Neuronal stem cell (in vitro differentiated cells): ENCODE measurements at regions not wholly inside any gene's neighbourhood (a gene's known extent, or its start where the extent isn't known, plus 50 kb on each side); places are given as distances from the start of the nearest gene placed in this dataset.

ENCODE experiments used
- DNase-seq: peaks from one replicate; pipeline ENCODE4 v3.0.0-alpha.2; 2013; ENCODE audit warnings: low spot score
- H2AFZ ChIP-seq: one replicate; pipeline ENCODE4 v1.6.1; 2013; ENCODE audit warnings: mild to moderate bottlenecking, low read length, inconsistent platforms
- H2AK5ac ChIP-seq: 2 replicates; pipeline ENCODE4 v1.6.1; 2013; ENCODE audit warnings: low read depth, mild to moderate bottlenecking, inconsistent platforms, low read length, moderate library complexity, mixed read lengths
- H2BK120ac ChIP-seq: 2 replicates; pipeline ENCODE4 v1.6.1; 2013; ENCODE audit warnings: low read depth, mild to moderate bottlenecking, inconsistent platforms, low read length, moderate library complexity, mixed read lengths
- H2BK12ac ChIP-seq: one replicate; pipeline ENCODE4 v1.6.1; 2013; ENCODE audit warnings: low read length, inconsistent platforms
- H2BK15ac ChIP-seq: 2 replicates; pipeline ENCODE4 v1.6.1; 2013; ENCODE audit warnings: mild to moderate bottlenecking, low read length, inconsistent platforms, mixed read lengths
- H2BK5ac ChIP-seq: one replicate; pipeline ENCODE4 v1.6.1; 2013; ENCODE audit warnings: inconsistent platforms, mild to moderate bottlenecking, low read length, moderate library complexity
- H3K14ac ChIP-seq: one replicate; pipeline ENCODE4 v1.6.1; 2013; ENCODE audit warnings: low read length, inconsistent platforms
- H3K18ac ChIP-seq: 2 replicates; pipeline ENCODE4 v1.6.1; 2013; ENCODE audit warnings: low read length, inconsistent platforms
- H3K23ac ChIP-seq: 2 replicates; pipeline ENCODE4 v1.6.1; 2013; ENCODE audit warnings: low read depth, mild to moderate bottlenecking, mixed read lengths, low read length, inconsistent platforms; ENCODE audit not compliant: poor library complexity
- H3K27ac ChIP-seq: replicated peaks from 3 replicates; pipeline ENCODE4 v1.5.1; 2013; ENCODE audit warnings: low read length, inconsistent platforms
- H3K27me3 ChIP-seq, 3 experiments: 2 replicates each; pipeline ENCODE4 v1.6.1; 2013; ENCODE audit warnings: low read length in 3 of 3, mild to moderate bottlenecking in 2 of 3, inconsistent platforms in 1 of 3, low read depth in 1 of 3, mixed read lengths in 1 of 3, moderate library complexity in 1 of 3; ENCODE audit not compliant: control insufficient read depth in 3 of 3, insufficient read depth in 3 of 3
- H3K36me3 ChIP-seq, 2 donors: replicated peaks in 1 of 2; 2 replicates each; pipeline ENCODE4 v1.6.1; 2013; ENCODE audit warnings: low read length in 2 of 2; ENCODE audit not compliant: control insufficient read depth in 2 of 2, insufficient read depth in 2 of 2
- H3K4ac ChIP-seq: 2 replicates; pipeline ENCODE4 v1.6.1; 2013; ENCODE audit warnings: inconsistent platforms, mild to moderate bottlenecking, low read length, moderate library complexity
- H3K4me1 ChIP-seq, 2 donors: 1 replicate in 1 of 2; 2 replicates in 1 of 2; pipeline ENCODE4 v1.6.1; 2013; ENCODE audit warnings: low read length in 2 of 2, low read depth in 1 of 2; ENCODE audit not compliant: control insufficient read depth in 2 of 2, insufficient read depth in 1 of 2
- H3K4me2 ChIP-seq: one replicate; pipeline ENCODE4 v1.6.1; 2013; ENCODE audit warnings: mild to moderate bottlenecking, low read length, inconsistent platforms; ENCODE audit not compliant: insufficient read depth, poor library complexity, severe bottlenecking
- H3K4me3 ChIP-seq, 2 donors: 2 replicates each; pipeline ENCODE4 v1.5.1; 2013; ENCODE audit warnings: low read length in 2 of 2, mild to moderate bottlenecking in 2 of 2, inconsistent platforms in 1 of 2, moderate library complexity in 1 of 2
- H3K79me1 ChIP-seq: one replicate; pipeline ENCODE4 v1.6.1; 2013; ENCODE audit warnings: low read depth, mild to moderate bottlenecking, inconsistent platforms, low read length, moderate library complexity
- H3K9ac ChIP-seq: one replicate; pipeline ENCODE4 v1.6.1; 2013; ENCODE audit warnings: mild to moderate bottlenecking, low read depth, low read length, inconsistent platforms; ENCODE audit not compliant: poor library complexity
- H3K9me3 ChIP-seq, 2 donors: replicated peaks in 1 of 2; 2 replicates each; pipeline versions ENCODE3 to v1.6.1; 2013; ENCODE audit warnings: low read length in 2 of 2, mild to moderate bottlenecking in 2 of 2, inconsistent platforms in 1 of 2, low read depth in 1 of 2, mixed read lengths in 1 of 2, moderate library complexity in 1 of 2; ENCODE audit not compliant: control insufficient read depth in 2 of 2, insufficient read depth in 1 of 2
- H4K8ac ChIP-seq: one replicate; pipeline ENCODE4 v1.6.1; 2013; ENCODE audit warnings: low read depth, mild to moderate bottlenecking, inconsistent platforms, low read length, moderate library complexity
- H4K91ac ChIP-seq: one replicate; pipeline ENCODE4 v1.6.1; 2013; ENCODE audit warnings: low read length, low read depth, mild to moderate bottlenecking, inconsistent platforms; ENCODE audit not compliant: poor library complexity
- WGBS, 2 donors: extraction: QIAGEN DNeasy Blood & Tissue Kit; methylation state at CpG; one replicate each; pipeline ENCODE4 v1.1.7; 2013; ENCODE audit warnings: missing lambda C conversion rate in 2 of 2, mixed read lengths in 1 of 2; ENCODE audit not compliant: insufficient read length in 2 of 2, insufficient replicate concordance in 1 of 2; ENCODE audit errors: extremely low coverage in 2 of 2; 5-methylcytosine and 5-hydroxymethylcytosine counted together

GRCh38 chr10:131685007-131685406 is 215.8 kb upstream of the PPP2R2D start:
- Histone ChIP-seq H3K4ac (no peak overlapping the region), H3K36me3 (no peaks in the 10 kb centered on the region), H3K4me3 (no peak overlapping the region), H3K27me3 (peaks cover 0 to 9% (median 0%) of the 10 kb centered on the region in 3 experiments), H3K27ac (no peak overlapping the region), H3K9me3 (no peaks in the 10 kb centered on the region), H3K23ac (peak overlapping the region; percentile 14), H4K8ac (no peak overlapping the region), H2AFZ (no peak overlapping the region), H2BK15ac (peak overlapping the region; percentile 13), H3K18ac (no peak overlapping the region), H2BK5ac (no peak overlapping the region), H3K4me1 (peaks cover 0 to 29% of the 10 kb centered on the region in 2 donors), H2BK12ac (no peak overlapping the region), H3K79me1 (no peaks in the 10 kb centered on the region), H3K9ac (no peak overlapping the region), H2AK5ac (peak overlapping the region; percentile 5), H2BK120ac (no peak overlapping the region), H4K91ac (no peak overlapping the region), H3K14ac (no peak overlapping the region), H3K4me2 (no peak overlapping the region)
- DNase-seq, result no peak
- WGBS, 2 donors, result no CpG with 5 or more reads among the region's 7 CpGs

GRCh38 chr10:131685576-131685975 is 215.2 kb upstream of the PPP2R2D start:
- Histone ChIP-seq H3K27me3 (peaks cover 0 to 9% (median 0%) of the 10 kb centered on the region in 3 experiments), H2AK5ac (peak overlapping the region; percentile 5), H3K9me3 (no peaks in the 10 kb centered on the region), H3K4me2 (no peak overlapping the region), H3K4me3 (no peak overlapping the region), H3K23ac (peak overlapping the region; percentile 14), H3K18ac (peak overlapping the region; percentile 83), H3K27ac (no peak overlapping the region), H3K9ac (no peak overlapping the region), H3K14ac (no peak overlapping the region), H3K79me1 (no peaks in the 10 kb centered on the region), H2BK15ac (peak overlapping the region; percentile 13), H3K36me3 (no peaks in the 10 kb centered on the region), H3K4me1 (peaks cover 0 to 29% of the 10 kb centered on the region in 2 donors), H4K91ac (no peak overlapping the region), H4K8ac (no peak overlapping the region), H3K4ac (peak overlapping the region; percentile 27), H2BK120ac (no peak overlapping the region), H2AFZ (no peak overlapping the region), H2BK12ac (peak overlapping the region; percentile 48), H2BK5ac (no peak overlapping the region)
- no CpG with 5 or more reads among the region's 10 CpGs for WGBS, 2 donors
- DNase-seq, result no peak

- Histone ChIP-seq H2AFZ (no peak overlapping the region), H3K27ac (no peak overlapping the region), H3K4me3 (no peak overlapping the region), H4K8ac (no peak overlapping the region), H3K9ac (no peak overlapping the region), H2BK12ac (no peak overlapping the region), H3K4me2 (no peak overlapping the region), H3K27me3 (peaks cover 0 to 9% (median 0%) of the 10 kb centered on the region in 3 experiments), H3K79me1 (no peaks in the 10 kb centered on the region), H3K18ac (peak overlapping the region; percentile 68), H3K14ac (no peak overlapping the region), H2BK120ac (peak overlapping the region; percentile 25), H3K4ac (no peak overlapping the region), H2BK5ac (no peak overlapping the region), H4K91ac (no peak overlapping the region), H3K23ac (no peak overlapping the region), H3K4me1 (peaks cover 0 to 21% of the 10 kb centered on the region in 2 donors), H3K36me3 (no peaks in the 10 kb centered on the region), H2AK5ac (no peak overlapping the region), H2BK15ac (no peak overlapping the region), H3K9me3 (no peaks in the 10 kb centered on the region)
- peak; percentile 47 for DNase-seq
- WGBS, 2 donors, result no CpG with 5 or more reads among the region's 17 CpGs
Observed at GRCh38 chr10:131686781-131687420, 213.9 kb upstream of the PPP2R2D start.

- Histone ChIP-seq H3K9ac (peak overlapping the region; percentile 70), H2BK5ac (no peak overlapping the region), H3K4me1 (peaks cover 0 to 21% of the 10 kb centered on the region in 2 donors), H3K9me3 (no peaks in the 10 kb centered on the region), H3K4me2 (no peak overlapping the region), H3K4me3 (no peak overlapping the region), H3K23ac (no peak overlapping the region), H3K18ac (no peak overlapping the region), H3K79me1 (no peaks in the 10 kb centered on the region), H3K4ac (no peak overlapping the region), H3K14ac (no peak overlapping the region), H3K27ac (no peak overlapping the region), H3K27me3 (peaks cover 0 to 9% (median 0%) of the 10 kb centered on the region in 3 experiments), H2BK15ac (no peak overlapping the region), H4K91ac (no peak overlapping the region), H3K36me3 (no peaks in the 10 kb centered on the region), H2AK5ac (no peak overlapping the region), H4K8ac (no peak overlapping the region), H2BK12ac (no peak overlapping the region), H2BK120ac (no peak overlapping the region), H2AFZ (no peak overlapping the region)
- no peak for DNase-seq
- WGBS, 2 donors, result no CpG with 5 or more reads among the region's 1 CpG
Observed at GRCh38 chr10:131688304-131688703, 212.5 kb upstream of the PPP2R2D start.
